Peyer's patch (tissue), 4 donors: ENCODE measurements at regions not wholly inside any gene's neighbourhood (a gene's known extent, or its start where the extent isn't known, plus 50 kb on each side); places are given as distances from the start of the nearest gene placed in this dataset.

Source experiments
- CTCF ChIP-seq, 6 experiments: fragments of 450-650 bp in 4 of 6; fragments of 200-600 bp in 2 of 6; sonication (generic) in 1 of 6; IDR thresholded peaks; one replicate each; pipeline ENCODE4 v1.5.1; 2017 to 2019; ENCODE audit warnings: antibody characterized with exemption in 6 of 6, mild to moderate bottlenecking in 3 of 6, moderate library complexity in 1 of 6
- POLR2A ChIP-seq, 2 donors: fragments of 450-650 bp; IDR thresholded peaks; one replicate each; pipeline ENCODE4 v1.5.1; 2017; ENCODE audit warnings: antibody characterized with exemption in 2 of 2, mild to moderate bottlenecking in 2 of 2, moderate library complexity in 2 of 2

GRCh38 chr9:88635151-88635550, 100.2 kb downstream of the NXNL2 start:
- TF ChIP-seq CTCF (IDR thresholded peaks at IDR 0.05) = no peak
- TF ChIP-seq POLR2A (IDR thresholded peaks at IDR 0.05) = no peak
